Stimulated activated CD4-positive, alpha-beta T cell treated with anti-CD3 and anti-CD28 coated beads, Interleukin-4, amount 100 ng/mL, for 4 hours (primary cell): ENCODE measurements at regions not wholly inside any gene's neighbourhood (a gene's known extent, or its start where the extent isn't known, plus 50 kb on each side); places are given as distances from the start of the nearest gene placed in this dataset.

Source experiments
- DNase-seq, 2 experiments: peaks; one replicate each; pipeline ENCODE4 v3.0.0-alpha.2; 2020

GRCh38 chr2:16140771-16141640 is 200.7 kb downstream of the MYCN start:
- no peak for DNase-seq

- DNase-seq: no peak
Measured at GRCh38 chr2:16139663-16140615, 199.6 kb downstream of the MYCN start.

GRCh38 chr2:16138811-16139662 is 198.7 kb downstream of the MYCN start:
- no peak for DNase-seq

GRCh38 chr2:16137080-16137755 is 196.9 kb downstream of the MYCN start:
- no peak for DNase-seq

GRCh38 chr2:16136461-16137035 is 196.2 kb downstream of the MYCN start:
- no peak for DNase-seq

- no peak for DNase-seq
Measured at GRCh38 chr2:16135913-16136310, 195.6 kb downstream of the MYCN start.

- DNase-seq: no peak
Measured at GRCh38 chr2:16135196-16135912, 195.0 kb downstream of the MYCN start.

GRCh38 chr2:16134436-16135165 is 194.3 kb downstream of the MYCN start:
- no peak for DNase-seq

GRCh38 chr2:16130906-16131400 is 190.6 kb downstream of the MYCN start:
- DNase-seq: no peak

- DNase-seq: no peak
Measured at GRCh38 chr2:16130541-16130880, 190.2 kb downstream of the MYCN start.

- DNase-seq: no peak
Measured at GRCh38 chr2:16129716-16130540, 189.6 kb downstream of the MYCN start.

- no peak for DNase-seq
Measured at GRCh38 chr2:16128746-16129610, 188.6 kb downstream of the MYCN start.

- DNase-seq: no peak
Measured at GRCh38 chr2:16127958-16128357, 187.6 kb downstream of the MYCN start.

- no peak for DNase-seq
Measured at GRCh38 chr2:16127276-16127940, 187.1 kb downstream of the MYCN start.

- no peak for DNase-seq
Measured at GRCh38 chr2:16126517-16127275, 186.3 kb downstream of the MYCN start.

- no peak for DNase-seq
Measured at GRCh38 chr2:16125614-16126516, 185.5 kb downstream of the MYCN start.
